CD1c-positive myeloid dendritic cell (primary cell): ENCODE measurements at regions not wholly inside any gene's neighbourhood (a gene's known extent, or its start where the extent isn't known, plus 50 kb on each side); places are given as distances from the start of the nearest gene placed in this dataset.
A peak's percentile ranks its signal among the peaks of the same experiment; 100 is the strongest.
"Not testable (repeated sequence)": the region's sequence is repeated elsewhere in the genome, so short reads cannot be mapped to it uniquely, and the experiment has no call there.

Experiments used
- DNase-seq: peaks from one replicate; pipeline ENCODE4 v3.0.0-alpha.2; 2016; ENCODE audit errors: extremely low spot score

DNA sequence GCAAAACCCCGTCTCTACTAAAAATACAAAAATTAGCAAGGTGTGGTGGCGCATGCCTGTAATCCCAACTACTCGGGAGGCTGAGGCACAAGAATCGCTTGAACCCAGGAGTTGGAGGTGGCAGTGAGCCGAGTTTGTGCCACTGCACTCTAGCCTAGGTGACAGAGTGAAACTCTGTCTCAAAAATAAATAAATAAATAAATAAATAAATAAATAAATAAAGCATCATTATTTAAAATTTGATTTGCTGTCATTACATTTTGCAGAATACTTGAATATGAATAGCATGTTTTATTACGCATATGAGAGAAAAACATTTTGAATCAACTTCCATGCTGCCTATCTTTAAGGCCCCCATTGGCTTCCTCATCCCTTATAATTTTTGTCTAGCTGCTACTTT lies 53.4 kb upstream of the MED14 start:
- DNase-seq, result not testable (repeated sequence)

DNA sequence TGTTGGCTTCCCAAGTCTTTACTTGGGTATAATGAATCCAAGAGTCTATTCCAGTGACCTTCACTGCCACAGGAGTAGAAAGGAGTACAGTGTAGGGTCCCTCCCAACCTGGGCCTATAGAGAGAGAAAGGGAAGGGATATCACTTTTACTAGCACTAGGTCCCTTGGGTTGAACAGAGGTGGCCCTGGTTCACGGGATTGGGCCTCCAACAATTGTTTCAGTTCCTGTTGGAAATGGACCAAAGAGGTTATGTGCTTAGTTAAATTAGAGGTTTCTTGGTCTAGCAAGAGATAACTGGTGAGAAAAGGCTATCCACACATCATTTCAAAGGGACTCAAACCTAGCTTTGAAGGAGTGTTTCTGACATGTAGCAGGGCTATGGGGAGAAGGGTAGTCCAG lies 57.1 kb upstream of the MED14 start:
- DNase-seq, result peak; percentile 2

DNA sequence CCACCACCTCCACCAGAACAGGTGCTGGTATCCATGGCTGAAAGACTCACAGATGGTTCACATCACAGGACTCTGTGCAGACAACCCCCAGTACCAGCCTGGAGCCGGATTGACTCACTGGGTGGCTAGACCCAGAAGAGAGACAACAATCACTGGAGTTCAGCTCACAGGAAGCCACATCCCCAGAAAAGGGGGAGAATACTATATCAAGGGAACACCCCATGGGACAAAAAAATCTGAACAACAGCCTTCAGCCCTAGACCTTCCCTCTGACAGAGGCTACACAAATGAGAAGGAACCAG lies 59.4 kb upstream of the MED14 start:
- DNase-seq, result not testable (repeated sequence)

DNA sequence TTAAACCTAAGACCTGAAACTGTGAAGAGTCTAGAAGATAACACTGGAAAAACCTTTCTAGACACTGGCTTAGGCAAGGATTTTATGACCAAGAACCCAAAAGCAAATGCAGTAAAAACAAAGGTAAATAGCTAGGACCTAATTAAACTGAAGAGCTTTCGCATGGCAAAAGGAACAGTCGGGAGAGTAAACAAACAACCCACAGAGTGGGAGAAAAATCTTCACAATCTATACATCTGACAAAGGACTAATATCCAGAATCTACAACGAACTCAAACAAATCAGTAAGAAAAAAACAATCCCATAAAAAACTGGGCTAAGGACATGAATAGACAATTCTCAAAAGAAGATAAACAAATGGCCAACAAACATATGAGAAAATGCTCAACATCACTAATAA lies 64.4 kb upstream of the MED14 start:
- not testable (repeated sequence) for DNase-seq

DNA sequence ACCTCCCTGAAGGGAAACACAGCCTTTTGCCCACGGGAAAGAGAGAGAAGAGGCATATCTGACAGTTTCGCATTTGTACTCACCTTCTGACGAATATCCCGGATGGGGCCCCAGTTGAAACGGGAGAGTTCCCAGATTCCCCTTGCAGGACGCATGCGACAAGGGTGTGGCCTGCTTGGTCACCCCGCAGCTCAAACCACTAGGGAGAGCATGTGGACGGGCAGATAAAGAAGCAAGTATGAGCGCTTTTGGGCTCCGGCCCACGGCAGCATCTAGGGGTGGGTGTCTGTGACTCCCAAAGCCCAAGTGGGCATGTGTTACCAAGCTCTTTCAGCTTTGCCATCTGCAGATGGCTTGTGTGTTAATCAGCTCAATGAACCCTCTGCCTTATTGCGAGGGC lies 70.1 kb upstream of the MED14 start:
- no peak for DNase-seq

DNA sequence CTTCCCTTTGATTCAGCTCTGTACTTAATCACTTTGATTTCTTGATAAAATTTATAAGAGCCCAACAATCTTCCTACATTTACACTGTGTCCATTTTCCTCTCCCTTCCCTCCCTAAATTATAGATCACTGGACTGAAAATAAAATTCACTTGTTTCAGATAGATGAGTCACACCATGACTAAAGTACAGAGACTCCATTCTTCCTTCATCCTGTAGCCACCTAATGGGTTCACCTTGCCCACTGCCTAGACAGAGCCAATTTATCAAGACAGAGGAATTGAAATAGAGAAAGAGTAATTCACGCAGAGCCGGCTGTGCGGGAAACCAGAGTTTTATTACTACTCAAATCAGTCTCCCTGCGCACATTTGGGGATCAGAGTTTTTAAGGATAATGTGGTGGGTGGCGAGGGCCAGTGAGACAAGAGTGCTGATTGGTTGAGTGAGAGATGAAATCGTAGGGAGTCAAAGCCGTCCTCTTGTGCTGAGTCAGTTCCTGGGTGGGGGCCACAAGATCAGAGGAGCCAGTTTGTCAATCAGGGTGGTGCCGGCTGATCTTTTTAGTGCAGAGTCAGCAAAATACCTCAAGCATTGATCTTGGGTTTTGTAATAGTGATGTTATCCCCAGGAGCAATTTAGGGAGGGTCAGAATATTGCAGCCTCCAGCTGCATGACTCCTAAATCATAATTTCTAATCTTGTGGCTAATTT lies 71.3 kb upstream of the MED14 start:
- no peak for DNase-seq

DNA sequence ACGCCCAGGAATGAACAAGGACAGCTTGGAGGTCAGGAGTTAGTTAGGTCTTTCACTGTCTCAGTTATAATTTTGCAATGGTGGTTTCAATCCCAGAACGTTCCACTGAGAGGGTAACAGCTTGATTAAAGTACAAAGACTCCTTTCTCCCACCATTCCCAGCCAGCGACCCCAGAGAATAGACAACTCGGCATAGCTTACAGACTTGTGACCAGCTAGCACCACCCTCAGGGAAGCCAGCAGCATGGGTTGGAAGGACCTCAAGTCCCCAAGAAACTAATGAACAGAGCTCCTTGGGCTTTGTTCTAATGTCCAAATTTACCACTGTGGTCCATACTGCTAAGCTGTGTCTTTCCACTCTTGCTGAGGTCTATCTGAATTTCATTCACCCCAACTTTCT lies 72.0 kb upstream of the MED14 start:
- no peak for DNase-seq

DNA sequence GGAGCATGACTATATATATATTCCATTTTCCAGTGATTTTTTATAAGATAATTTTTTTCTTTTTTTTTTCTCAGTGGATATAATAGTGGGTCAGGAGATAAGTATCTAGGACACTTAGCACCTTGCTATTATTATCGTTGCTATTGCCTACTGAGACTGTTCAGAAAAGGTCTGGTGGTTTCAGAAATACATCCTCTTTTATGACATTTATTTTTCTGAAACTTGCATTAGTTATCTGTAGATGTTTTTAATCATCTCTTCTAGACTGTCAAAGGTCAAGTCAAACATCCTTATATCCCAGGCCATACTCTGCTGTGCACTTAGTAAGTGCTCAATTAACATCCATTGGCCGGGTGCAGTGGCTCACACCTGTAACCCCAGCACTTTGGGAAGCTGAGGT lies 72.9 kb upstream of the MED14 start:
- no peak for DNase-seq

DNA sequence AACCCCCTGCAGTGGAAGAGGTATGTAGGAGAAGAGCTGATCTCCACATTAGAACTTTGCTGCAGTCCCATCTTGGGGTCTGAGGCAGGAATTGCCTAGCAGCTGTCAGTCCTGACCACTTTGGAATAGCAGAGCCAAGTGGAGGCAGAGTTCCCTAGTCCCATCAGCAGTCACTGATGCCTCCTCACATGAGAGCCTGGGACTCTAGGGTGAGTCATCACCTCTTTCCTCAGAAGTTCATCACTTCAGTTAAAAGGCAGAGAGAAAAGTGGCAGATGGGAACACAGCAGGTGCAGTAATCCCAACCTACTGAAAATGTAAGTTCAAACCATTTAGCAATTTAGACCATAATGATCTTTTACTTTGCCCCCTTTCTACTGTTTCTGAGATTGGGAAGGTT lies 73.9 kb upstream of the MED14 start:
- DNase-seq, result peak; percentile 1

DNA sequence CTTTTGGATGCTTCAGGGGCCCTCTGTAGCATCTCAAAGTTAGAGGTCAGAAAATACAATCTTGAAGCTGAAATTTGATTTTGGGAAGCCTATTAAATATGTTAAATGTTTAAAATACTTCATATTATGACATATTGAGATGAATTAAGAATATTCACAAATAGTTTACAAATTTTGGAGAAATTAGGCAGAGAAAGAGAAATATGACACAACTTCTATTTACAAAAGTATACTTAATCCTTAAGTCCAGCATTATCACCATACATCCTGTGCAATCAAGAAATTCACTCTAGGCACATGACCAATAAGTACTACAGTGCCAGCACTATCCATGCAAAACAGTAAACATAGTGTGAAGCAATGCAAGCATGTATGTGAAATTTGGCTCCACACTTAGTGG lies 79.7 kb upstream of the MED14 start:
- DNase-seq, result not testable (repeated sequence)

DNA sequence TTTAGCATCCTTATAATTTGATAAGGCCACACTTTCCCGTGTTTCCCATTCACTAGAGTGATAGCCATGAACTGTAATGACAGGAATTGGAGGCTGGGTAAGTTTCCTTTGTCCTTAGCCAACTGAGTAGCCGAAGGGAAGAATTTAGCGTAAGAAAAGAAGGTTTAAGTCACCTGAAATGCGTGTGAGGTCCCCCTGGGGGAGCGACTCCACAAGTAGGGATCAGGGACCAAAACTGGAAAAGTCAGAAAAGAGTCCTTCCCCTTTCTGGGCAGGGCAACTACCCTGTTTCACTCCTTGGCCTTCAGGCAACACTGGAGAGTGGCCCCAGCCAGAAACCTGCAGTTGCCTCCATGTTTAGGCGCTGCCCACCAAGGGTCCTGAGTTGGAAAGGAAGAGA lies 81.6 kb upstream of the MED14 start:
- no peak for DNase-seq

DNA sequence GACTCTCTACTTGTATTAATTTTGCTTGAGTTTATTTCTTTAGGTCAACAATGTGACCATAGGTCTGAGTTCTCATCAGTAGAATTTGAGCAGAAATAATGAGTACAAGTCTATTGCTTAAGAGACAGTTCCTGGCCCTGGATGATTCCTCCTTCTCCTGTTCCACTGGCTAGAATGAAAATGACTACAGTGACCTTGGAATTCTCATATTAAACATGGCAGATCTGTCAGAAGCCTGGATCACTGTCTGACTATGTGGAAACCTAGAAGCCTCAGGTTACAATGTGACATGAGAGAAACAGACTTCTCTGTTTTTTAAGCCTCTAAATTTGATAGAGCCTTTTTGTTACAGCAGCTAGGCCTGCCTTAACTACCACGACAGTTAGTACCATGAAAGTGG lies 82.9 kb upstream of the MED14 start:
- DNase-seq, result no peak

DNA sequence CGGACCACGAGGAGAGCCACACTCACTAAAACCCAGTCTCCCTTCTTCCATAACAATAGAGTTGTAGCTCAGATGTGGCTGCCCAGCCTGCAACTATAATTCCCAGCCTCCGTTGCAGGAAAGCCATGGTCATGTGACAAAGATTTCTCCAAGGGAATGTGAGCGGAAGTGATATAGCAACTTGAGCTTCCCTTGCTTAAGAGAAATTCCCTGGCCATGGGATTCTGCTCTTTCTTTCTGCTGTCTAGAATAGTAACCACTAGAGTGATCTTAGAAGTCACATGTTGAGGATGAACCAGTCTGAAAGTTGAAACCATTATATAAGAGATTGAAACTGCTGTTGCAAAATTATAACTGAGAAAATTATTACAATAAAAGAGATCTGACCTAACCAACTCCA lies 86.4 kb upstream of the MED14 start:
- DNase-seq, result no peak

DNA sequence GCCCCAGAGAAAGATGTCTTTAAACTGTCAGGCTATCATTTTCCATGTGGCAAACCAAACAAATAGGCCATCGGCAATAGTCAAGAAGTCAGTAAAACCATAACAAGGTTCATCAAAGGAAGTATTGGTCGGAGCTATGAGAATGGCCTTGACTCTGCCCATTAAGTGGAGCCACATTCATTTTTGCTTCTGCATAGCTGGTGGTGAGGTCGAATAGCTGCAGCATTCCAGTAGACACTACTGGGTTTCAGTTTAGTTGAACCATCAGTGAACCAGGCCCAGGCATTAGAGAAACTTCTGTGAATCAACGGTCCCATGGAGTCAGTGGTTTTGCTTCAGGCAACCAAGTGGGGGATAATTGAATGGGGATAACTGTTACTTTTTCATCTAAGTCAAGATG lies 92.0 kb upstream of the MED14 start:
- no peak for DNase-seq

DNA sequence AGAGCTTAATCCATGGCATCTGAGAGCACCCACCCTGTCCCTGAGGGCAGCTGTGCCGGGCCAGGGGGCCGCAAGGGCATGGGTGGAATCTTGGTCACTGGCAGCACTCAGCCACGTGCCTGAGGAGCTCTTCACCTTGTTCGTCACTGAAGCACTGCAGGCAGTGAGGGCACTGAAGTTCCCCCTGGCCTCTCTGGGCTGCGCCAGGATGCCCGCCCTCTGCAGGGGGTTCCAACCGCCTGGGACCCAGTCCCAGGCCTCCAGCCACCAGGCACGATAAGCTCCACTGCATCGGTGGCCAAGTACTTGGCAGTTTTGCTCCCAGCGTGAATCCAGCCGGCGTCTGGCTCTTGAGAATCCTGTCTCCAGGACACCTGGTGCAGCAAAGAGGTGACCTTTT lies 96.4 kb upstream of the MED14 start:
- no peak for DNase-seq

DNA sequence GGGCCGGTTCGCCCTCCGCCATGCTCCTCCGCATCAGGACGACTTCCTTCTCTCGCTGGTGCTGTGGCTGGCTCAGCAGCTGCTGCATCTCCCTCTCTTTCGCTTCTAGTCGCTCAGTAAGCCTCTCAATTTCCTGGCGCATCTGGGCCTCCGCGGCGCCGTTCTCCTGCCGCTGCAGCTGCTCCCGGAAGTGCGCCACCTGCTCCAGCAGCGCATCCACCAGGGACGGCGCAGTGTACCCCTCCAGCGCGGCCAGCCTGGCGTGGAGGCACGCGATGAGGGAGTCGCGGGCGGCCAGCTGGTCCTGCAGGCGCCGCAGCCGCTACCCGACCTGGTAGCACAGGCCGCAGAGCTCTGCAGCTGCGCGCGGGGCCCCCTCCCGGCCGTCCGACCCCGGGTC lies 97.4 kb upstream of the MED14 start:
- DNase-seq, result no peak

DNA sequence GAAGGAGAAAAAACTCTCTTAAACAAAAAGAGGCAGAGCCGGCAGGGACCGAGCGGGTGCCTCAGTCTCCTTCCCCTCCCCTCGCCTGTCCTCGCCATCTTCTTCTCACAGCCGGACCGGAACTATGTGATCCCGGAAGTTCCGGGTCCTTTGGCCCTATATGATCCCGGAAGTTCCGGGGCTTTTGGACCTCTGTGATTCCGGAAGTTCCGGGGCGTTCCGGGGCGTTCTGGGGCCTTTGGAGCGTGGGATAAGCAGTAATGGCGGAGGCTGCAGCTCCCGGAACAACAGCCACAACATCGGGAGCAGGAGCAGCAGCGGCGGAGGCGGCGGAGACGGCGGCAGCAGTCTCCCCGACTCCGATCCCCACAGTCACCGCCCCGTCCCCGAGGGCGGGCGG lies 98.9 kb upstream of the MED14 start:
- no peak for DNase-seq

DNA sequence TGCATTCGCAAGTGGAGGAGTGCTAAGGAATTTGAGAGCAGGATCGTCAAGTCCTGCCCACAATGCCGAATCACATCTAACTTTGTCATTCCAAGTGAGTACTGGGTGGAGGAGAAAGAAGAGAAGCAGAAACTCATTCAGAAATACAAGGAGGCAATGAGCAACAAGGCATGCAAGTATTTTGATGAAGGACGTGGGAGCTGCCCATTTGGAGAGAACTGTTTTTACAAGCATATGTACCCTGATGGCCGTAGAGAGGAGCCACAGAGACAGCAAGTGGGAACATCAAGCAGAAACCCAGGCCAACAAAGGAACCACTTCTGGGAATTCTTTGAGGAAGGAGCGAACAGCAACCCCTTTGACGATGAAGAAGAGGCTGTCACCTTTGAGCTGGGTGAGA lies 100.2 kb upstream of the MED14 start:
- DNase-seq, result no peak

DNA sequence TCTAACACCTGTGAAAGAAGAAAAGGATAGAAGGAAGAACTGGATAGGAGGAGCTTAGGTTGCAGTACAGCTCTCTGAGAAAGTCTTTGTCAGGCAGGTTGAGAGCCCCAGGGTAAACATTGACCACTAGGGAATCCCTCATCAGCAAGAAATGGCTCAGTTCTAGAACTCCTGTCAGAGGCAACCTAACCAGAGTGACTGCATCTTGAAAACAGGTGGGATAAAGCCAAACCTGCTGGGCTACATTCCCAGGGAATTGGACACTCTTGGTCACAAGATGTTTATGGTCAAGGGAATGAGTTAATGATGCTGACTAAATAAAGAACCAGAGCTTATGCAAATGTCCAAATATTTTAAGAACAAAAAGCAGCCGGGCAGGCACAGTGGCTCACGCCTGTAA lies 108.3 kb upstream of the MED14 start:
- DNase-seq, result no peak

DNA sequence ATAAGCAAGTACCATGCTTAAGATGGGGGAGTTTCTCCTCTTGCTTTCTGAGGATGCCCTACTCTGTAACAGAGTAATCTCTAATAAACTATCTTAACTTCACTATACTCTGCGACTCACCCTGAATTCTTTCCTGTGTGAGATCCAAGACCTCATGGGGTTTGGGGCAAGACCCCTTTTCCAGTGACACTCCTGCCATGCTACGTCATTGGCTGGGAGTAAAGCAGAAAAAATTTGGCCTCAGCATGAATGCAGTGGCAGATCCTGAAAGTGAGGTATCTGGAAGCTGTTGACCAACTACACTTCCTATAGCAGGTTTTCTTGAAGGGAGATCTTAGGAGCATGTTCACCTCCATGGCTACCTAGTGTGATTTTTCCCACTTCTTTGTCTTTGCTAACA lies 109.1 kb upstream of the MED14 start:
- no peak for DNase-seq

DNA sequence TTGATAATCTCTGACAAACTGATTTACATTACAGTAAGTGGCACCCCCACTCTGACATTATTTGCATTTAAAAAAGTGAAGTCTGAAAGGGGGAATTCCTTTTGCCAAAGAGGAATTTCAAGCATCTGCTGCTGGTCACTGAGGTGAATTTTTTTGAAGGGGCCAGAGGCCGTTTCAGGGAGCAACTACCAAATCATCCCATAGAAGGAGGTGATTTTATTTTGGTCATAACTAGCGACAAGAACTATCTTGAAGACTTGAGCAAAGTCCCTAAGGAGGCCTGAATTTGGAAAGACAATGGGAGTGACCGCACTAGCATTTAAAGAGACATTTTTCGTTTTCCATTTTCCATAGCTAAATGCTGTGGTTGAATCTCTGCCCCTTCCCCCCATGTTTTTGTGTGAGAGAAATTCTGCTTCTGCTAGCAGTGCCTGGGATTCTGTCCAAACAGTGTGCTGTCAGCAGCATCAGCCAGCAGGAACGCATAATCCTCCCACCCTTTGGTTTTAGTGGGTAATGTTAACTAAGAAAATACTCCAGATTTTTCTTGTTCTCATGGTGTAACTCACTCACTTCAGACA lies 110.1 kb upstream of the MED14 start:
- no peak for DNase-seq

DNA sequence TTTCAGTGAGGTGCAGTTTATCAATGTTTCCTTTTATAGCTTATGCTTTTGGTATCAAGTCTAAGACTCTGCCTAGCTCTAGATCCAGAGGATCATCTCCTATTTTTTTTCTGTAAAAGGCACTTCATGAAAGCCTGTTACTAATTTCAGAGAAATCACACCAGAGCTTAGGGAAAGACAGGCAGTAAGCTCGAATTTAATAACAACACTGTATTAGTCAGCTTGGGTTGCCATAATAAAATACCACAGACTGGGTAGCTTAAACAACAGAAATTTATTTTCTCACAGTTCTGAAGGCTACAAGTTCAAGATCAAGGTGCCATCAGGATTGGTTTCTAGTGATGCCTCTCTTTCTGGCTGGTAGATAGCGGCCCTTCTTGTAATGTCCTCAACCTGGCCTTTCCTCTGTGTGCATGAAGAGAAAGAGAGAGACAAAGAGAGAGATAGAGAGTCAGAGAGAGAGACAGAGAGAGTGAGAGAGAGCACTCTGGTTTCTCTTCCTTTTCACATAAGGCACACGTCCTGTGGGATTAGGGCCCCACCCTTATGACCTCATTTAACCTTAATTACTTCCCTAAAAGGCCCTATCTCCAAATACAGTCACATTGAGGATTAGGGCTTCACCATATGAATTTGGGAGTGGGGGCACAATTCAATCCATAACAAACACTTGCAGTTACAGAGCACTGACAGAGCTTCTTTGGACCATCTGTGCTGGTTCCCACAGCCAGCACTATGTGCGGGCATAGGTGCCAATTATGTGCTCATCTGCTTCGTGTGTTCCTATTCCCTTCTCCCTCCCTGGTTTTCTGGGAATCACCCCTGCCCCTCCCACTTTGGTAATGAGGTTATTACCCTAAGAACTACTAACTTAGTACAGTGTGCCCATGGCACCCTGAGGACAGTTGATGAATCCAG lies 114.8 kb upstream of the MED14 start:
- no peak for DNase-seq

DNA sequence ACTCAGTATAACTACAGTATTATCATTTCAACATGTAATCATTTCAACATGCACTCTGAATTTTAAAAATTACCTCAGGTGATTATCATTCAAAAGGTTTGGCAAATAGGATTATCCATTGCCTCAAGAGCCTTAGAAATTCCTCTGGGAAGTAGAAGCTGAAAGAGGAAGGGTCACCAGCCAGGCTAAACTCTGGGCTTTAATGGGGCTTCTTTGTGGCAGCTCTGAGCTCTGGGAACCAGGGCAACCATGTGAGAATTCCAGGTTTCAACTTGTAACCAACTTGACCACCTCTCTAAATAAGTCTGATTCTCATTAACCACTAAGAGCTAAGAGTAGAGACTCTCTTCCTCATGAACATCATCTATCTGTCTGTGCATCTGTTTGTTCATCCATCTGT lies 117.2 kb upstream of the MED14 start:
- DNase-seq, result no peak
